MM.1S (cell line): ENCODE measurements at regions not wholly inside any gene's neighbourhood (a gene's known extent, or its start where the extent isn't known, plus 50 kb on each side); places are given as distances from the start of the nearest gene placed in this dataset.

Experiments used
- DNase-seq: peaks from one replicate; pipeline ENCODE4 v3.0.0-alpha.2; 2015
- H2AFZ ChIP-seq: fragments of 300-600 bp; sonication (generic); 2 replicates; pipeline ENCODE4 v1.6.0; 2016; ENCODE audit warnings: antibody characterized with exemption, low read length
- H3F3A ChIP-seq: fragments of 300-600 bp; sonication (generic); 2 replicates; pipeline ENCODE4 v1.6.1; 2016; ENCODE audit warnings: mild to moderate bottlenecking, antibody characterized with exemption, low read length, moderate library complexity, mixed read lengths; ENCODE audit not compliant: insufficient read depth
- H3K27ac ChIP-seq: fragments of 300-600 bp; sonication (generic); 2 replicates; pipeline ENCODE4 v1.5.1; 2016; ENCODE audit warnings: mild to moderate bottlenecking, low read length
- H3K27me3 ChIP-seq: fragments of 300-600 bp; sonication (generic); replicated peaks from 2 replicates; pipeline ENCODE4 v1.6.0; 2016; ENCODE audit warnings: low read length; ENCODE audit not compliant: insufficient read depth
- H3K36me3 ChIP-seq: fragments of 300-600 bp; sonication (generic); replicated peaks from 2 replicates; pipeline ENCODE4 v1.6.1; 2016; ENCODE audit warnings: mild to moderate bottlenecking, low read length, mixed read lengths; ENCODE audit not compliant: insufficient read depth
- H3K4me1 ChIP-seq: fragments of 300-600 bp; sonication (generic); 2 replicates; pipeline ENCODE4 v1.6.1; 2016; ENCODE audit warnings: low read length, mixed read lengths
- H3K4me2 ChIP-seq: fragments of 300-600 bp; sonication (generic); 2 replicates; pipeline ENCODE4 v1.6.0; 2016; ENCODE audit warnings: low read depth, low read length
- H3K4me3 ChIP-seq: fragments of 300-600 bp; sonication (generic); 2 replicates; pipeline ENCODE4 v1.5.1; 2016; ENCODE audit warnings: low read length, mixed read lengths
- H3K79me2 ChIP-seq: fragments of 300-600 bp; sonication (generic); 2 replicates; pipeline ENCODE4 v1.6.1; 2016; ENCODE audit warnings: mixed run types, low read length, mixed read lengths
- H3K9ac ChIP-seq: fragments of 300-600 bp; sonication (generic); 2 replicates; pipeline ENCODE4 v1.6.1; 2016; ENCODE audit warnings: low read length, mixed read lengths
- H3K9me2 ChIP-seq: fragments of 300-600 bp; sonication (generic); replicated peaks from 2 replicates; pipeline ENCODE4 v1.6.1; 2016; ENCODE audit warnings: mild to moderate bottlenecking, low read length, mixed read lengths; ENCODE audit not compliant: insufficient read depth
- H3K9me3 ChIP-seq: fragments of 300-600 bp; sonication (generic); replicated peaks from 2 replicates; pipeline ENCODE4 v1.6.1; 2016; ENCODE audit warnings: mild to moderate bottlenecking, low read length, mixed read lengths; ENCODE audit not compliant: insufficient read depth
- H4K20me1 ChIP-seq: fragments of 300-600 bp; sonication (generic); 2 replicates; pipeline ENCODE4 v1.6.1; 2016; ENCODE audit warnings: mild to moderate bottlenecking, low read length, moderate library complexity, mixed read lengths; ENCODE audit not compliant: insufficient read depth
- EZH2 ChIP-seq: fragments of 300-600 bp; sonication (generic); optimal IDR thresholded peaks from 2 replicates; pipeline ENCODE3; 2017; ENCODE audit warnings: low read depth, mild to moderate bottlenecking, antibody characterized with exemption, low read length, mixed read lengths
- EZH2phosphoT487 ChIP-seq: fragments of 300-600 bp; sonication (generic); IDR thresholded peaks from 2 replicates; pipeline ENCODE4 v1.6.1; 2018; ENCODE audit warnings: antibody characterized with exemption, low read length
- TF ChIP-seq, protein P1 (sequence below): fragments of 300-600 bp; sonication (generic); IDR thresholded peaks from 2 replicates; pipeline ENCODE4 v1.5.1; 2016; ENCODE audit warnings: antibody characterized with exemption, low read length, mixed read lengths

DNA sequence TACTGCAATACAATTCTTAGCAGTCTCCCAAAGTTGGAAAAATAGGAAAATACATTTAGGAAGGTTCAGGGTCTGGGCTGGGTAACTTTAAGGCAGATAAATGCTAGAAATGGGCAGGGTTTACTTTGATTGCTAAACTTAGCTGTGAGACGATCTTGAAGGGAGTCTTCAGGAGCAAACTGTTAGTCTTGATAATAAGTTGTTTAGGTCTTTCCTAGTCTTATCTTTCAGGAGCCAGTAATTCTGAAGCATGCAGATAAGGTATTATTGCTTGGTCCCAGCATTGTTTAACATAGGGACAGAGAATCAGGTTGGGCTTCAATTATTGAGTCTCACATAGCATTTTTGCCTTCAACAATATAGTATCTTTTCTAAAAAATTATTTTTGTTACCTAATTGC is 262.4 kb upstream of the MIR17HG start:
- Histone ChIP-seq H3F3A (no peaks in the 10 kb centered on the region), H3K27me3 (no peaks in the 10 kb centered on the region), H3K36me3 (no peaks in the 10 kb centered on the region), H3K27ac (no peak overlapping the region), H3K9me2 (no peaks in the 10 kb centered on the region), H3K4me1 (no peaks in the 10 kb centered on the region), H4K20me1 (no peaks in the 10 kb centered on the region), H3K4me3 (no peak overlapping the region), H2AFZ (no peak overlapping the region), H3K4me2 (no peak overlapping the region), H3K9ac (no peak overlapping the region), H3K79me2 (no peaks in the 10 kb centered on the region), H3K9me3 (no peaks in the 10 kb centered on the region)
- no peak for DNase-seq
- TF ChIP-seq, protein P1, sequence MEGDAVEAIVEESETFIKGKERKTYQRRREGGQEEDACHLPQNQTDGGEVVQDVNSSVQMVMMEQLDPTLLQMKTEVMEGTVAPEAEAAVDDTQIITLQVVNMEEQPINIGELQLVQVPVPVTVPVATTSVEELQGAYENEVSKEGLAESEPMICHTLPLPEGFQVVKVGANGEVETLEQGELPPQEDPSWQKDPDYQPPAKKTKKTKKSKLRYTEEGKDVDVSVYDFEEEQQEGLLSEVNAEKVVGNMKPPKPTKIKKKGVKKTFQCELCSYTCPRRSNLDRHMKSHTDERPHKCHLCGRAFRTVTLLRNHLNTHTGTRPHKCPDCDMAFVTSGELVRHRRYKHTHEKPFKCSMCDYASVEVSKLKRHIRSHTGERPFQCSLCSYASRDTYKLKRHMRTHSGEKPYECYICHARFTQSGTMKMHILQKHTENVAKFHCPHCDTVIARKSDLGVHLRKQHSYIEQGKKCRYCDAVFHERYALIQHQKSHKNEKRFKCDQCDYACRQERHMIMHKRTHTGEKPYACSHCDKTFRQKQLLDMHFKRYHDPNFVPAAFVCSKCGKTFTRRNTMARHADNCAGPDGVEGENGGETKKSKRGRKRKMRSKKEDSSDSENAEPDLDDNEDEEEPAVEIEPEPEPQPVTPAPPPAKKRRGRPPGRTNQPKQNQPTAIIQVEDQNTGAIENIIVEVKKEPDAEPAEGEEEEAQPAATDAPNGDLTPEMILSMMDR, result no peak
- no peak for TF ChIP-seq EZH2phosphoT487
- TF ChIP-seq EZH2, result no peak

DNA sequence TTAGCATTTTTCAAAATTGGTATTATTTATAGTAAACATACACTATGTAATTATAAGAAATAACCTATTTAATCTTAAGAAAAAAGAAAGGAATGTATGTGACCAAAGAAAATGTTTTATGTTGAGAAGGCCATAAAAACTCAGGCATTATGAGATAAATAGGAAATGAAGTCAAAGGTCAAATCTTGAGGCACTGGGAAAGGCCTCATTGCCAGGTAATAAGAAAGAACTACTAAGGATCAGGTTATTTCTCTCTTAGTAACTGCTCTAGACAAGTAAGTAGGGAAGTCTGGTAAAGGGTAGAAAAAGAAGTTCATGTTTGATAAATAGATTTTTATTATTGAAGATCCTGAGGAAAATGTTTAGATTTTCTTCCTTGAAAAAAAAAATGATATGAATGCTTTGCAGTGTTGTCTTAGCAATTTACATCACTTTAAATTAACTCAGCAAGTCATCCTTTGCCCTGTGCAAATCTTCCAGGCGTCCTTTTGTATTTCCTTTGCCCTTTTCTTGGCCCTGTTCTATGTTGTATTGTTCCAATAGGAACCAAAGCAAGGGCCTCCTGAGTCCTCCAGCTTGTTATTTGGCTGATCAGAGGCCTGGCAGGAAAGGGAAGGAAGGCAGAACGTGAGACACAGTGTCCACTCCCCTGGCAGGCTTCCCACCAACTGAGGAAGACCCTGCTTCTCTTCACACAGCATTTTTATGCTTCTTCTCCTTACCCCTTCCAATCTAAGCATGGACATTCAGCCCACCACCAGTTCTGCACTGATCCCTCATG is 260.4 kb upstream of the MIR17HG start:
- Histone ChIP-seq H3K4me1 (no peaks in the 10 kb centered on the region), H3K9me3 (no peaks in the 10 kb centered on the region)

DNA sequence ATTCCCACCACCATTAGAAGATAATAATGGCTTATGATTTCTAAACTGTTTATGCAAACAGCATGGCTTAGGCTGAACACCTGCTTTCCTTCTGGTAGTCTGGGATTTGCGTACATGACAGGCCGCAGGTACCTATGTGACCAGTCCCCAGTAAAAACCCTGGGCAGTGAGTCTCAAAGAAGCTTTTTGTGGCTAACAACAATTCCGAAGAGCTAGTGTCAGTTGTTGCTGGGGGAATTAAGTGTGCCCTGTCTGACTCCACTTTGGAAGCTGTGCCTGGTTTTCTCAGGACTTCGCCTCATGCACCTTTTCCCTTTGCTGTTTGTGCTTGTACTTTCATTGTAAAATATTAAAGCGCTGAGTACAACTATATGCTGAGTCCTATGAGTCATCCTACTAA is 250.2 kb upstream of the MIR17HG start:
- no peak overlapping the region for H3K4me2 ChIP-seq
- H3K4me1 ChIP-seq, result no peaks in the 10 kb centered on the region
- H4K20me1 ChIP-seq, result no peaks in the 10 kb centered on the region
- H3K9me2 ChIP-seq, result no peaks in the 10 kb centered on the region
- TF ChIP-seq EZH2, result no peak
- TF ChIP-seq EZH2phosphoT487, result no peak
- TF ChIP-seq, protein P1, result no peak
- no peaks in the 10 kb centered on the region for H3F3A ChIP-seq
- no peak overlapping the region for H3K9ac ChIP-seq
- H3K79me2 ChIP-seq, result no peaks in the 10 kb centered on the region
- no peak overlapping the region for H3K27ac ChIP-seq
- H3K4me3 ChIP-seq, result no peak overlapping the region
- H3K27me3 ChIP-seq, result no peaks in the 10 kb centered on the region
- H3K36me3 ChIP-seq, result no peaks in the 10 kb centered on the region
- no peak for DNase-seq
- no peaks in the 10 kb centered on the region for H3K9me3 ChIP-seq
- no peak overlapping the region for H2AFZ ChIP-seq

More for the DNA sequence above, 260.4 kb upstream of the MIR17HG start:
- no peaks in the 10 kb centered on the region for H4K20me1 ChIP-seq
- no peaks in the 10 kb centered on the region for H3K9me2 ChIP-seq
- no peak overlapping the region for H3K9ac ChIP-seq
- no peak overlapping the region for H3K4me2 ChIP-seq
- no peak overlapping the region for H2AFZ ChIP-seq
- no peaks in the 10 kb centered on the region for H3K79me2 ChIP-seq
- no peaks in the 10 kb centered on the region for H3K36me3 ChIP-seq
- H3K4me3 ChIP-seq, result no peak overlapping the region
- DNase-seq, result no peak
- H3K27ac ChIP-seq, result no peak overlapping the region
- no peaks in the 10 kb centered on the region for H3K27me3 ChIP-seq
- H3F3A ChIP-seq, result no peaks in the 10 kb centered on the region
- TF ChIP-seq EZH2, result no peak
- TF ChIP-seq EZH2phosphoT487, result no peak
- TF ChIP-seq, protein P1, result no peak
